ENCODE measurements at regions not wholly inside any gene's neighbourhood (a gene's known extent, or its start where the extent isn't known, plus 50 kb on each side); places are given as distances from the start of the nearest gene placed in this dataset.

- Mint-ChIP-seq H3K4me1 (ENCODE audit: insufficient read depth, unreplicated experiment) (no peaks in the 10 kb centered on the region), H3K27me3 (ENCODE audit: insufficient read depth, unreplicated experiment) (peaks cover 25% of the 10 kb centered on the region), H3K9me3 (ENCODE audit: unreplicated experiment) (peaks cover 14% of the 10 kb centered on the region), H3K27ac (ENCODE audit: low read depth, unreplicated experiment) (no peak overlapping the region), H3K36me3 (ENCODE audit: insufficient read depth, unreplicated experiment) (no peaks in the 10 kb centered on the region), H3K4me3 (ENCODE audit: unreplicated experiment) (no peak overlapping the region)
- CTCF ChIA-PET, result interaction anchor here (1.6 kb wide), 1 partner anchor 15 kb away, joined by 6 read pairs; no protein-coding TSS in a partner anchor
- no peak for TF ChIP-seq CTCF (IDR thresholded peaks at IDR 0.05; ENCODE audit: unreplicated experiment)
- no TSS peak for BruUV-seq (replicated peaks)
- no peak for DNase-seq (ENCODE audit: unreplicated experiment)
- POLR2A ChIA-PET, result no interaction called here
- intact Hi-C loops (cut with micrococcal nuclease), result no loop called here
Observed at GRCh38 chrX:69237236-69237635, 72.0 kb upstream of the PJA1 start.

- Mint-ChIP-seq H3K36me3 (ENCODE audit: insufficient read depth, unreplicated experiment) (no peaks in the 10 kb centered on the region), H3K27me3 (ENCODE audit: insufficient read depth, unreplicated experiment) (peaks cover 19% of the 10 kb centered on the region), H3K4me1 (ENCODE audit: insufficient read depth, unreplicated experiment) (no peaks in the 10 kb centered on the region), H3K9me3 (ENCODE audit: unreplicated experiment) (peaks cover 16% of the 10 kb centered on the region), H3K27ac (ENCODE audit: low read depth, unreplicated experiment) (no peak overlapping the region), H3K4me3 (ENCODE audit: unreplicated experiment) (no peak overlapping the region)
- no TSS peak for BruUV-seq (replicated peaks)
- ChIA-PET POLR2A (no interaction called here), CTCF (interaction anchor here (1.0 to 1.6 kb wide), 2 partner anchors 14 kb away, joined by 4 to 6 read pairs; no protein-coding TSS in a partner anchor)
- intact Hi-C loops (cut with micrococcal nuclease), result no loop called here
- TF ChIP-seq CTCF (IDR thresholded peaks at IDR 0.05; ENCODE audit: unreplicated experiment), result no peak
- DNase-seq (ENCODE audit: unreplicated experiment), result no peak
Observed at GRCh38 chrX:69236641-69237040, 71.4 kb upstream of the PJA1 start.

GRCh38 chrX:69234624-69235023 lies 69.4 kb upstream of the PJA1 start:
- Mint-ChIP-seq H3K9me3 (ENCODE audit: unreplicated experiment) (peaks cover 16% of the 10 kb centered on the region), H3K27ac (ENCODE audit: low read depth, unreplicated experiment) (no peak overlapping the region), H3K4me1 (ENCODE audit: insufficient read depth, unreplicated experiment) (no peaks in the 10 kb centered on the region), H3K4me3 (ENCODE audit: unreplicated experiment) (no peak overlapping the region), H3K27me3 (ENCODE audit: insufficient read depth, unreplicated experiment) (peaks cover 19% of the 10 kb centered on the region), H3K36me3 (ENCODE audit: insufficient read depth, unreplicated experiment) (no peaks in the 10 kb centered on the region)
- TF ChIP-seq CTCF (IDR thresholded peaks at IDR 0.05; ENCODE audit: unreplicated experiment), result no peak
- ChIA-PET CTCF (interaction anchor here (0.8 to 1.2 kb wide), 2 partner anchors 10 to 427 kb away, joined by 3 to 4 read pairs; no protein-coding TSS in a partner anchor), POLR2A (no interaction called here)
- no TSS peak for BruUV-seq (replicated peaks)
- intact Hi-C loops (cut with micrococcal nuclease), result no loop called here
- DNase-seq (ENCODE audit: unreplicated experiment), result no peak

- intact Hi-C loops (cut with micrococcal nuclease), result no loop called here
- Mint-ChIP-seq H3K4me1 (ENCODE audit: insufficient read depth, unreplicated experiment) (no peaks in the 10 kb centered on the region), H3K27me3 (ENCODE audit: insufficient read depth, unreplicated experiment) (peaks cover 34% of the 10 kb centered on the region), H3K9me3 (ENCODE audit: unreplicated experiment) (peaks cover 16% of the 10 kb centered on the region), H3K27ac (ENCODE audit: low read depth, unreplicated experiment) (no peak overlapping the region), H3K4me3 (ENCODE audit: unreplicated experiment) (no peak overlapping the region), H3K36me3 (ENCODE audit: insufficient read depth, unreplicated experiment) (no peaks in the 10 kb centered on the region)
- POLR2A ChIA-PET, result no interaction called here
- DNase-seq (ENCODE audit: unreplicated experiment), result peak; percentile 23
- no peak for TF ChIP-seq CTCF (IDR thresholded peaks at IDR 0.05; ENCODE audit: unreplicated experiment)
- no TSS peak for BruUV-seq (replicated peaks)
- CTCF ChIA-PET, result interaction anchor here (0.6 to 3.0 kb wide), 5 partner anchors 11 to 708 kb away, joined by 3 to 13 read pairs (median 4); partner anchors contain the start of gene EFNB1
Observed at GRCh38 chrX:69232945-69233344, 67.7 kb upstream of the PJA1 start.
